Stimulated activated CD8-positive, alpha-beta memory T cell treated with anti-CD3 and anti-CD28 coated beads, Interleukin-7, amount 100 ng/mL, for 24 hours (primary cell): ENCODE measurements at regions not wholly inside any gene's neighbourhood (a gene's known extent, or its start where the extent isn't known, plus 50 kb on each side); places are given as distances from the start of the nearest gene placed in this dataset.

Source experiments
- DNase-seq: peaks from one replicate; pipeline ENCODE4 v3.0.0-alpha.2; 2020; ENCODE audit warnings: low read depth

- no peak for DNase-seq
Observed at GRCh38 chr2:21281791-21282514, 158.2 kb downstream of the TDRD15 start.

DNA sequence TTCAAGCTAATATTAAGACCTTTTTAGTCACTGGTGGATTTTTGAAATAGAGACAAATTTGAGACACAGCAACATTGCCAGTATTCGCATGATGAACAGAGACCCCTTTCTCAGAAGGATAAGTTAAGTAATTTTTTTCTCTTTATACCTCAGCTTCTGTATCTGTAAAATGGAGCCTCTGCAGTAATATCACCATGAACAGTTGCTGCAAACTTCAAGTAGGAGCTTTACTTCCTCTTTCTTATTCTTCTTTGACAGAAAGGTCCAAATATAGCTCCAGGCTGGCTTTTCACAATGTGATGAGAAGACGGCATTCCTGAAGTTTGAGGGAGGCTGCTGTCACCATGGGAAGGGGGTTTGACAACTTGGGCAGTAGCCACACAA lies 158.7 kb downstream of the TDRD15 start:
- no peak for DNase-seq

GRCh38 chr2:21288299-21288698 lies 164.5 kb downstream of the TDRD15 start:
- no peak for DNase-seq

GRCh38 chr2:21288739-21289520 lies 165.2 kb downstream of the TDRD15 start:
- DNase-seq: no peak

- no peak for DNase-seq
Observed at GRCh38 chr2:21289551-21289950, 165.8 kb downstream of the TDRD15 start.

GRCh38 chr2:21289989-21290388 lies 166.2 kb downstream of the TDRD15 start:
- DNase-seq: no peak

GRCh38 chr2:21291426-21291825 lies 167.7 kb downstream of the TDRD15 start:
- no peak for DNase-seq

DNA sequence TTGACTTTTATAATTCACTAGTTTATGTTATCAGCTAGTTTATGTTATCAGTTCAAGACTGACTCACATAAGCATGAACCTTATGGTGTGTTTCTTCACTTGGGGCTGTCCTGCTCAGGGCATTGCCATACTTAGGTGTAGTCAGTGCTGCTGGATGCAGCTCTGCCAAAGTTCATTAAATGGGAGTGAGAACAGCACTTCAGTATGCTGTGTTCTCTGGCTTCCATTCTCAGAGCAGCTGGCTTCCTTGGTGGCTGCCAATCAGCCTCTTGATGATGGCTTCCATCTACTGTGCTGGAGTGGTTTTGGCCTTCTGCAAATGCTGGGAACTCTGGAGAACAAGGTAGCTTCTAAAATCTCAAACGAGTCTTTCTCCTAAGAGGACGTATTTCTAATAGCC lies 170.7 kb downstream of the TDRD15 start:
- no peak for DNase-seq

DNA sequence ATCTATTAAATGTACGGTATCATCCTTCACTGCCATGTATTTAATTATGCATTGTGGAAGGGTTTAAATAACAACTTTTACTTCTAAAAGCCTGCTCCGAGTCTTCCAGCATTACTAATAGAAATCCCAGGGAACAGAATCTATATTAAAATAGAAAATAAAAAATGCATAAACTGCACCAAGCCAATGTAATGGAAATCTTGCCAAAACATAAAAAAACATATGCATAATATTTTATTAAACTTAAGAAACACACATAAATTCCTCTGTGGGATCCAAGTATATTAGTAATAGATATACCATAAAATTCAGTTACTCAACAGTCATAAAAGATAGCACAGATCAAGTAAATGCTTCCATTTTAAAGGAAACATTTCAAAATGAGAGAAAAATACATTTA lies 175.6 kb downstream of the TDRD15 start:
- no peak for DNase-seq

DNA sequence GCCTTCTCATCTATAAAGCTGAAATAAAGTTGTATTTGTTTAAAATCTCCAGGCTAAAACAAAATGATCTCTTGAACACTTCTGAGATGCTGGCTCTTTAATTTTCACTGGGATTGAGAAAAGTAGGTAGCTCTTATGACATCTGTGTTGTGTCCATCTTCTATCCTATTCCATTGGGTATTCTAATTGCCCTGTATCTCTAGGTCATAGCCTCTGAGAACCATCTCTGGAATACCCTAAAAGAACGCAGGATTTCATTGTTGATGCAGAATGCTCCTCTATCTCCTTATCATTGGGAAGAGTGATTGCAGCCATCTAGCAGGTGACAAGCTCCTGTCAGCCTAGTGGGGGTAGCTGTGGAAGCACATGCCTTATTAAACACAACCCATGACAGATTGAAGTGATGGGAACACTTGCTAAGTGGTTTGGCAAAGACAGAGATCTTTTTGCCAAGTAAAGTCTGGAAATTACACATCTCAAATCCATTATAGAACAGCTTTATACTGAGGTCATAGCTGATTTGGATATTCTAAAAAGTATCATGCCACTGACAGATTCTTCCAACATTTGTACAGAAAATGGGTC lies 178.2 kb downstream of the TDRD15 start:
- DNase-seq: no peak

DNA sequence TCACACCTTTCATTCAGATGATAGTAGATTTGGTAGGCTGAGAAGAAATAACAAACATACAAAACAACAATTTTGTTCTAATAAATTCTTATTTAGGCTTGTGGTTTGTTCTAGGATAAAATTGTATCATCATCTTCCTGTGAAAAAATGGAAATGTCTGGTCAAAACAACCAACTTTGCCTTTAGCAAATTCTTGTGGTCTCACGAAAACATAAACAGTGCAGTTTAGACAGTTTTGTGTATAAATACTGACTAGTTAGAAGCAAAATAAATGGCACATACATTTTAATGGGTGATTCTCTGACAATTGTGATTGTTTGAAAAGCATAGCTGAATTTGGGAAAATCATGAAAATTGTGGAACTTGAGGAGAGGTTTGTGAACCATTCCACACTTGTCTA lies 180.1 kb downstream of the TDRD15 start:
- no peak for DNase-seq

DNA sequence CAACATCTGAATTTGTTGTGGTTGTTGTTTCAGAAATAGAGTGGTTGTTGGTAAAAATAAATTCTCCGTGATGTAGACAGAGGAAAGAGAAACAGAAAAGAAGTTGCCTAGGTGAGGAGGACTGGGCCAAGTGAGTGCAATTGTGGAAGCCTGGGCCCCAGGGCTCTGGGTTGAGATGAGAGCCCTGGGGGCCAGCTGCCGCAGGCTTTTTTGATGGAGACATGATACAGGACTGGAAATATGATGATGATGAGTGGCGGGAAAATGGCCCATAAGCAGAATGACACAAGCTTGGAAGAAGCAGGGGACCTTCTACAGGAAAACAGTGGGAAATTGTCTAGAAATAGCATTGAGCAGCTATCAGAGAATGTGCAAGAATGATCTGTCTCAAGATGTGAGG lies 181.8 kb downstream of the TDRD15 start:
- no peak for DNase-seq

- no peak for DNase-seq
Observed at GRCh38 chr2:21306235-21306634, 182.5 kb downstream of the TDRD15 start.

GRCh38 chr2:21307037-21307436 lies 183.3 kb downstream of the TDRD15 start:
- no peak for DNase-seq

DNA sequence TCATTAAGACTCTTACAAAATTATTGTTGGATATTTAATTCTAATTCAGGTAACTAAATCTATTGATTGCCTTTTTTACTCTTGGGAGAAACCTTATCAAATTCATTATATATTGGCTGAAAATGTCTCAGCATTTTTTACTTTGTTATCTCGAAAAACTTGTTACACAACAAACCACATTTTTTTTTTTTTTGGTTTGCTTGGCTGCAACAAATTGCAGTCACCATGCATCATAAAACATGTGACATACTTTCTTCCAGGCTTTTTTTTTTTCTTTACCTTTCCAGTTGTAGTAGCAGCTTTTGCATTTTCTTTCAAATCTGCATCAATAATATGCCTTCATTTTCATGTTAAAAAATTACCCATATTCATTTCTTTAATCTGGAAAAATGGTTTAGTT lies 186.7 kb downstream of the TDRD15 start:
- DNase-seq: no peak

- DNase-seq: no peak
Observed at GRCh38 chr2:21314322-21314835, 190.6 kb downstream of the TDRD15 start.

GRCh38 chr2:21317131-21317530 lies 193.4 kb downstream of the TDRD15 start:
- no peak for DNase-seq

DNA sequence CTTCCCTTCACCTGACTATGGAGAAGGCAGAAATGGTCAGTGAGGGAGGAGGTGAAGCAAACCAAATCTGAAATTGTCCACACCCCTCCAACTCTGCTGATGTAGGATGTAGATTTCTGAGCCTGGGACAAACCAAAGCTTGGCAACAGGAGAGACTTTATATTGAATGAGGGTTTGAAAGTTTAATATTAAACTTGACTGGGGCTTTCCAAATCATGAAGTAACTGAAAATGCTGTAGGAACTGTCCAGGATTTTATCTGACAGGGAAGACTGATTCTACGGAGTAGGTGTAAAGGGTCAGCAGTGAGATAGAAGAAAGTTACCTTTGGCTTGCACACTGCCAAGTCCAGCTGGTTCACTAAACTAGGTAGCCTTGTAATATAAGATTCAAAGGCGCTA lies 194.5 kb downstream of the TDRD15 start:
- no peak for DNase-seq

GRCh38 chr2:21326152-21326551 lies 202.4 kb downstream of the TDRD15 start:
- no peak for DNase-seq

DNA sequence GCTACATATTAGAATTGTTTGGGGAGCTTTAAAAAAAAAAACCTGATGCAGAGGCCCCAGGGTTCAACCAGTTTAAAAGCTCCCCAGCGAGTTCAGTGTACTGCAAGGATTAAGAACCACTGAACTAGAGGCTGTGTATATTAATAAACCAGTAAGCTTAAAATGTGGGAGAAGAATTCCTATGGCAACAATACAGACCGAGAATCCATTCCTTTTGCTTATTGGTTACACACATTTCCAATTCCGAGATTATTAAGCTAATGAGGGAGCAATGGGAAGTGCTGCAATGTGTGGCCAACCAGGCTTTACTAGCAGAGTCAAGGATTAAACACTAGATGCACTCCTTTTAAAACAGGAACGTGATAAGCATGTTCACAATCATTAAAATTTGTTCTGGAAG lies 204.4 kb downstream of the TDRD15 start:
- no peak for DNase-seq

- no peak for DNase-seq
Observed at GRCh38 chr2:21330786-21331391, 207.1 kb downstream of the TDRD15 start.

DNA sequence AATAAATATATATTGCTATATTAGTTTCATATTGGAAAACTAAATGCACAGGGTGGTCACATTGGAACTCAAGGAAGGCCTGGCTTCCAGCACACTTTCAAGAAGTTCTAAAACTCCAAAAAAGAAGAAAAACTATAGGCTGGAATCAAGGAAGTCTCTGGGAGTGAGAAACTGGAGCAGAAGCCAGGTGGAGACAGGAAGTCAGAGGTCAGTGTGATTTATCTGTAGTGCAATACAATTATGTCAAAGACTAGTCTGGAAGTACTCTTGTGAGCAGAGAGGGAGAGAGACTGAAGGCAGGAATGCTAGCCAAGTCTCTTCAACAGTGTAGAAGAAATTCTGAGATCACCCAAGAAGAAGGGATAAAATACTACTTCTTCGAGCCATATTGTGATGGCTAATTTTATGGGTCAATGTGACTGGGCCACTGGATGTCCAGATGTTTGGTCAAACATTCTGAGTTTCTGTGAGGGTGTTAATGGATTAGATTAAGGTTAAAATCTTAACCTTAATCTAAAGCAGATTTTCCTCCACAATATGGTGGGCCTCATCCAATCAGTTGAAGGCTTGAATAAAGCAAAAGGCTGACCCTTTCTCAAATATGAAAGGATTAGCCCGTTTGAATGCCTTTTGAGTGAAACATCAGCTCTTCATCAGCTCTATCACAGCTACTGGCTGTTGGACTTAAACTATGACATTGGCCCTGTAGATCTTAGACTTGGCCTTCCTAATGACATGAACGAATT lies 208.0 kb downstream of the TDRD15 start:
- DNase-seq: no peak
